ENCODE measurements at regions not wholly inside any gene's neighbourhood (a gene's known extent, or its start where the extent isn't known, plus 50 kb on each side); places are given as distances from the start of the nearest gene placed in this dataset.

DNA sequence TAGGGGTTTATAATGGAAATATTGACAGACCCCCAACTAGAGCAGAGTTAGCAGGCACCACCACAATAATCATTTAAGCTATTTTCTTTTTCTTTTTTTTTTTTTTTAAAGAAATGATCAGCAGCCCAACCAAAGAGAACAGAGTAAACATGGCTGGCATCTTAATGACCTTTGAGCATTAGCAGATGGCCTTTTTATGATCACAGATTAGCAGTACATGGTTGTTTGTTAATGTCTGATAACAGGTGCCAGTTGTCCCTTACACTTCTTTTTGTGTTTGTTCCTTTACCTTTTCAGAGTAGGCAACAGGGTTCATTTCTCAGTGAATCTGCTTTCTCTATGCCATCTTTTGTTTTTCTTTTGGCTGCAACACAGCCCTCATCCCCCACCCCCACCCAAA is 747.0 kb downstream of the BCL11A start:
- H3K9me3 Mint-ChIP-seq (ENCODE audit: unreplicated experiment): no peaks in the 10 kb centered on the region

DNA sequence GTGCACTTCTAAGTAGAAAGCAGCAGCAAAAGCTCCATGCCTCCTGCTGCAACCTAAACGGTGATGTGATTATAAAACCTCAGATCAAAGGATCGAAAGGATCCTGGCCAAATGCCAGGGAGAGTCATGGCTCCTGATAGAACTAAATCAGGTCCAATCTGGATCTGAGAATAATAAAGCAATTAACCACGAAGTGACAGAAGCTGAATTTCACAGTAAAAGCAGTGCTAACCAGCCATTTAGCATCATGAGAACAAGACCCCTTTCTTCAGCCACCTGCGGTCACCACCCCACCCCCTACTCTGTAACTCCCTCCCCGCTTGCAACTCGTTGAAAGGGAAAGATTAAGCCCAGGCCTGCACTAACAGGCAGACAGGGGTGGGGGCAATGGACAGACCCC is 748.7 kb downstream of the BCL11A start:
- TF ChIP-seq, protein P1, sequence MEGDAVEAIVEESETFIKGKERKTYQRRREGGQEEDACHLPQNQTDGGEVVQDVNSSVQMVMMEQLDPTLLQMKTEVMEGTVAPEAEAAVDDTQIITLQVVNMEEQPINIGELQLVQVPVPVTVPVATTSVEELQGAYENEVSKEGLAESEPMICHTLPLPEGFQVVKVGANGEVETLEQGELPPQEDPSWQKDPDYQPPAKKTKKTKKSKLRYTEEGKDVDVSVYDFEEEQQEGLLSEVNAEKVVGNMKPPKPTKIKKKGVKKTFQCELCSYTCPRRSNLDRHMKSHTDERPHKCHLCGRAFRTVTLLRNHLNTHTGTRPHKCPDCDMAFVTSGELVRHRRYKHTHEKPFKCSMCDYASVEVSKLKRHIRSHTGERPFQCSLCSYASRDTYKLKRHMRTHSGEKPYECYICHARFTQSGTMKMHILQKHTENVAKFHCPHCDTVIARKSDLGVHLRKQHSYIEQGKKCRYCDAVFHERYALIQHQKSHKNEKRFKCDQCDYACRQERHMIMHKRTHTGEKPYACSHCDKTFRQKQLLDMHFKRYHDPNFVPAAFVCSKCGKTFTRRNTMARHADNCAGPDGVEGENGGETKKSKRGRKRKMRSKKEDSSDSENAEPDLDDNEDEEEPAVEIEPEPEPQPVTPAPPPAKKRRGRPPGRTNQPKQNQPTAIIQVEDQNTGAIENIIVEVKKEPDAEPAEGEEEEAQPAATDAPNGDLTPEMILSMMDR (IDR thresholded peaks at IDR 0.05; ENCODE audit: unreplicated experiment): no peak
- DNase-seq (ENCODE audit: low spot score): no peak
- Mint-ChIP-seq H3K27me3 (ENCODE audit: unreplicated experiment) (no peaks in the 10 kb centered on the region), H3K36me3 (ENCODE audit: low read depth, unreplicated experiment) (no peaks in the 10 kb centered on the region), H3K4me1 (ENCODE audit: unreplicated experiment) (no peaks in the 10 kb centered on the region), H3K27ac (ENCODE audit: unreplicated experiment) (no peak overlapping the region), H3K9me3 (ENCODE audit: unreplicated experiment) (no peaks in the 10 kb centered on the region), H3K4me3 (ENCODE audit: unreplicated experiment) (no peak overlapping the region)

More for the DNA sequence above, 747.0 kb downstream of the BCL11A start:
- Mint-ChIP-seq H3K27ac (ENCODE audit: unreplicated experiment) (no peak overlapping the region), H3K4me1 (ENCODE audit: unreplicated experiment) (no peaks in the 10 kb centered on the region), H3K4me3 (ENCODE audit: unreplicated experiment) (no peak overlapping the region), H3K36me3 (ENCODE audit: low read depth, unreplicated experiment) (no peaks in the 10 kb centered on the region), H3K27me3 (ENCODE audit: unreplicated experiment) (no peaks in the 10 kb centered on the region)
- TF ChIP-seq, protein P1 (IDR thresholded peaks at IDR 0.05; ENCODE audit: unreplicated experiment): no peak
- DNase-seq (ENCODE audit: low spot score): no peak

DNA sequence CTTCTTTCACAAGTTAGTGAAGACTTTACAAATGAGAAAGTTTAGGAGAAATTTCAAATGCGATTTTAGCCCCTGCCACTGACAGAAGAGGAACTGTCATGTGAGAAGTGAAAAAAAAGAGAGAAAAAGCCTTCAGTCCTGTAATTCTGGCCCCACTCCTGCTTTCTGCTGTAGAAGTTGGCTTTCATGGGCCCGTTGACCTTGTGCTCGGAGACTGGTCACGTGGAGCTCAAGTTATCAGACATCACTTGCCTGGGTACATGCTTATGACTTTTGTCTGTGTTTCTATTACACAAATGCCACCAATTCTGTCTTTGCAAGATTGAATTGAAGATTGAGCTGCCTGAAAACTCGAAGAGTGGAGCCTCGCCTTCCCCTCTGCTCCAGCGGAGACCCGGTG is 749.9 kb downstream of the BCL11A start:
- Mint-ChIP-seq H3K36me3 (ENCODE audit: low read depth, unreplicated experiment) (no peaks in the 10 kb centered on the region), H3K27me3 (ENCODE audit: unreplicated experiment) (no peaks in the 10 kb centered on the region), H3K27ac (ENCODE audit: unreplicated experiment) (no peak overlapping the region), H3K9me3 (ENCODE audit: unreplicated experiment) (no peaks in the 10 kb centered on the region), H3K4me3 (ENCODE audit: unreplicated experiment) (no peak overlapping the region), H3K4me1 (ENCODE audit: unreplicated experiment) (no peaks in the 10 kb centered on the region)
- TF ChIP-seq, protein P1 (IDR thresholded peaks at IDR 0.05; ENCODE audit: unreplicated experiment): no peak
- DNase-seq (ENCODE audit: low spot score): no peak

DNA sequence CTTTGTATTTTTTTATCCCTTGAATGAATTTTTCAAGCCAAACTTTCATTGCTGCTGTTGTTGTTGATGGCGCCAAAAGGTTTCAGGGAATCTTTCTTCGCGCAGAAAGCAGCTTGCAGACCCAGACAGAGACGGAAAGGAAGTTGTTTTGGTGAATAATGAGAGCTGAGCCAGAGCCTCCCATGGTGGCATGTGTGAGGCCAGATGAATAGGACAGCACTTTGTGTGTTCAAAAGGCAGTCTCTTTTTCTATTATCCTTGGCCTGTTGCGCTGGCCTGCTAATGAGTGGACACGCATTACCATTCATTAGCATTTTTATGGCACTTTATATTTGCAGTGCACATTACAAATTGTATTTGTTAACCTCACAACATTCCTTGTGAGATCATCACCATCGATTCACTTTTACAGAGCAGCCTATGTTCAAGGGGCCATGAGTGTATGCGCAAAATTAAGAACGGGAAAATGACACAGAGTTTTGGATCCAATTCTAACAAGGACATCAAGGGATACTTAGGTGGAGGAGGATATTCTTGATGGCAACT is 754.7 kb downstream of the BCL11A start:
- Mint-ChIP-seq H3K36me3 (ENCODE audit: low read depth, unreplicated experiment) (no peaks in the 10 kb centered on the region), H3K27me3 (ENCODE audit: unreplicated experiment) (no peaks in the 10 kb centered on the region), H3K9me3 (ENCODE audit: unreplicated experiment) (no peaks in the 10 kb centered on the region), H3K4me3 (ENCODE audit: unreplicated experiment) (no peak overlapping the region), H3K27ac (ENCODE audit: unreplicated experiment) (no peak overlapping the region), H3K4me1 (ENCODE audit: unreplicated experiment) (no peaks in the 10 kb centered on the region)
- DNase-seq (ENCODE audit: low spot score): no peak
- TF ChIP-seq, protein P1 (IDR thresholded peaks at IDR 0.05; ENCODE audit: unreplicated experiment): no peak

DNA sequence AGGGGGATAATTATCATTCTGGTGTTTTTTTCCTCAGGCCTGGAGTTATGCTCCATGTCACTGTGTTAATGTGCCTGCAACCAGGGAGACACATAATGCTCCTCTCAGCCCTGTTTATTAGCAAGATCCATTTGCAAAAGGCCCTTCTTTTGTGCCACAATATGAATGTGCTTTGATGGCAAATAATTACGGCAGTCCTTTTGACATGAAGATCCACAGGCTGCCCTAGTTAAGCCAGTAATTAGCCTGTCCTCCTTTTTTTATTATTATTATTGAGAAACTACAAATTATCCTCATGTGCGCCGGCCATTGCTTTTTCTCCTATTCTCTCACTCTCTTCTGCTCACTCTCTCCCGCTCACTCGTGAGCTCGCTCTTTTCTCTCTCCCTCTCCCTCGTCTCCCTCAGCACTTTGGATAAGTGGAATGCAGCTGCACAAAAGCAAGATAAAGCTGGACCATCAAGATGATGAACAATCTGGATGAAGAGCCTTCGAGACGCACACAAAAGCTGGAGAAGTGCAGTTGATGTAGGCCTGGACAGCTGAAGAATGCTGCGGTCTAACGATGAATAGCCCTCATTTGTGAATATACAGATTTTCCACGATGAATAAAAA is 762.3 kb downstream of the BCL11A start:
- Mint-ChIP-seq H3K36me3 (ENCODE audit: low read depth, unreplicated experiment) (no peaks in the 10 kb centered on the region), H3K4me1 (ENCODE audit: unreplicated experiment) (no peaks in the 10 kb centered on the region), H3K9me3 (ENCODE audit: unreplicated experiment) (no peaks in the 10 kb centered on the region), H3K4me3 (ENCODE audit: unreplicated experiment) (no peak overlapping the region), H3K27me3 (ENCODE audit: unreplicated experiment) (no peaks in the 10 kb centered on the region), H3K27ac (ENCODE audit: unreplicated experiment) (no peak overlapping the region)
- DNase-seq (ENCODE audit: low spot score): no peak
- TF ChIP-seq, protein P1 (IDR thresholded peaks at IDR 0.05; ENCODE audit: unreplicated experiment): no peak
